ENCODE measurements at regions not wholly inside any gene's neighbourhood (a gene's known extent, or its start where the extent isn't known, plus 50 kb on each side); places are given as distances from the start of the nearest gene placed in this dataset.
A peak's percentile ranks its signal among the peaks of the same experiment; 100 is the strongest.

- no peak for DNase-seq (ENCODE audit: low spot score, unreplicated experiment)
- H3K27me3 Mint-ChIP-seq, result no peaks in the 10 kb centered on the region
- H3K4me3 Mint-ChIP-seq (ENCODE audit: low read depth), result no peak overlapping the region
- peaks cover 18% of the 10 kb centered on the region for H3K9me3 Mint-ChIP-seq (ENCODE audit: low read depth)
- H3K27ac Mint-ChIP-seq, result peak overlapping the region; percentile 61
- peaks cover 4% of the 10 kb centered on the region for H3K36me3 Mint-ChIP-seq (ENCODE audit: insufficient read depth)
- no peak for TF ChIP-seq CTCF (IDR thresholded peaks at IDR 0.05; ENCODE audit: unreplicated experiment)
- peaks cover 46% of the 10 kb centered on the region for H3K4me1 Mint-ChIP-seq (ENCODE audit: low read depth)
These were observed 360.6 kb downstream of the TDRD3 start for GRCh38 chr13:60757501-60758215.

GRCh38 chr13:60756306-60756705 is 359.3 kb downstream of the TDRD3 start:
- H3K36me3 Mint-ChIP-seq (ENCODE audit: insufficient read depth), result no peaks in the 10 kb centered on the region
- H3K4me3 Mint-ChIP-seq (ENCODE audit: low read depth), result no peak overlapping the region
- TF ChIP-seq CTCF (IDR thresholded peaks at IDR 0.05; ENCODE audit: unreplicated experiment), result no peak
- peaks cover 5% of the 10 kb centered on the region for H3K9me3 Mint-ChIP-seq (ENCODE audit: low read depth)
- H3K4me1 Mint-ChIP-seq (ENCODE audit: low read depth), result peaks cover 46% of the 10 kb centered on the region
- no peak for DNase-seq (ENCODE audit: low spot score, unreplicated experiment)
- H3K27ac Mint-ChIP-seq, result peak overlapping the region; percentile 45
- H3K27me3 Mint-ChIP-seq, result no peaks in the 10 kb centered on the region

GRCh38 chr13:60755380-60756163 is 358.6 kb downstream of the TDRD3 start:
- no peak overlapping the region for H3K4me3 Mint-ChIP-seq (ENCODE audit: low read depth)

GRCh38 chr13:60754211-60755090 is 357.4 kb downstream of the TDRD3 start:
- Mint-ChIP-seq H3K36me3 (ENCODE audit: insufficient read depth) (no peaks in the 10 kb centered on the region), H3K4me1 (ENCODE audit: low read depth) (peaks cover 42% of the 10 kb centered on the region), H3K27me3 (no peaks in the 10 kb centered on the region), H3K4me3 (ENCODE audit: low read depth) (peak overlapping the region; percentile 23), H3K9me3 (ENCODE audit: low read depth) (no peaks in the 10 kb centered on the region), H3K27ac (peak overlapping the region; percentile 30)
- TF ChIP-seq CTCF (IDR thresholded peaks at IDR 0.05; ENCODE audit: unreplicated experiment), result no peak
- DNase-seq (ENCODE audit: low spot score, unreplicated experiment), result no peak

More at GRCh38 chr13:60755380-60756163, 358.6 kb downstream of the TDRD3 start:
- H3K27me3 Mint-ChIP-seq, result no peaks in the 10 kb centered on the region
- peak; percentile 41 for TF ChIP-seq CTCF (IDR thresholded peaks at IDR 0.05; ENCODE audit: unreplicated experiment)
- no peaks in the 10 kb centered on the region for H3K9me3 Mint-ChIP-seq (ENCODE audit: low read depth)
- H3K36me3 Mint-ChIP-seq (ENCODE audit: insufficient read depth), result no peaks in the 10 kb centered on the region
- peak overlapping the region; percentile 45 for H3K27ac Mint-ChIP-seq
- peaks cover 45% of the 10 kb centered on the region for H3K4me1 Mint-ChIP-seq (ENCODE audit: low read depth)
- no peak for DNase-seq (ENCODE audit: low spot score, unreplicated experiment)

- Mint-ChIP-seq H3K4me1 (ENCODE audit: low read depth) (peaks cover 40% of the 10 kb centered on the region), H3K27ac (no peak overlapping the region), H3K9me3 (ENCODE audit: low read depth) (no peaks in the 10 kb centered on the region), H3K4me3 (ENCODE audit: low read depth) (no peak overlapping the region), H3K36me3 (ENCODE audit: insufficient read depth) (no peaks in the 10 kb centered on the region), H3K27me3 (no peaks in the 10 kb centered on the region)
- DNase-seq (ENCODE audit: low spot score, unreplicated experiment), result no peak
- TF ChIP-seq CTCF (IDR thresholded peaks at IDR 0.05; ENCODE audit: unreplicated experiment), result no peak
These were observed 356.6 kb downstream of the TDRD3 start for GRCh38 chr13:60753641-60754040.

Data from progenitor cell of endocrine pancreas (in vitro differentiated cells).